ENCODE measurements at regions not wholly inside any gene's neighbourhood (a gene's known extent, or its start where the extent isn't known, plus 50 kb on each side); places are given as distances from the start of the nearest gene placed in this dataset.

GRCh38 chr5:130995851-130996250, 169.2 kb downstream of the HINT1 start (continued):
- TF ChIP-seq BCL11A (IDR thresholded peaks at IDR 0.05; ENCODE audit: low read depth in 2 of 2, low read length in 2 of 2) (no peak), EZH2 (IDR thresholded peaks at IDR 0.05; ENCODE audit: low read depth, low read length, severe bottlenecking) (no peak), KDM5A (IDR thresholded peaks at IDR 0.05; ENCODE audit: low read length) (no peak), TAF1 (IDR thresholded peaks at IDR 0.05; ENCODE audit: low read depth, low read length) (no peak), SP2 (IDR thresholded peaks at IDR 0.05; ENCODE audit: low read length) (no peak), PHF8 (conservative IDR thresholded peaks at IDR 0.05; ENCODE audit: low read depth, low read length) (no peak)

Measured in H1 (cell line).